Lung (tissue), 11 donors: ENCODE measurements at regions not wholly inside any gene's neighbourhood (a gene's known extent, or its start where the extent isn't known, plus 50 kb on each side); places are given as distances from the start of the nearest gene placed in this dataset.

Experiments
- ATAC-seq: fragments of 200-7000 bp; cut with Tn5 transposase; one replicate; pipeline ENCODE4 v1.9.1; 2020; ENCODE audit warnings: moderate number of reproducible peaks; ENCODE audit not compliant: insufficient read depth, low FRiP score
- DNase-seq, 3 donors: peaks; one replicate each; pipeline ENCODE4 v3.0.0-alpha.2; 2013 to 2017
- H3K27ac ChIP-seq, 2 donors: one replicate each; pipeline ENCODE4 v1.5.1; 2013; ENCODE audit warnings: mild to moderate bottlenecking in 2 of 2, moderate library complexity in 2 of 2, control low read depth in 1 of 2, inconsistent platforms in 1 of 2, low read depth in 1 of 2, low read length in 1 of 2
- H3K27me3 ChIP-seq, 3 donors: one replicate each; pipeline ENCODE4 v1.5.1; 2013; ENCODE audit warnings: low read length in 2 of 3; ENCODE audit not compliant: control insufficient read depth in 3 of 3, insufficient read depth in 3 of 3
- H3K36me3 ChIP-seq, 4 donors: one replicate each; pipeline ENCODE4 v1.5.1; 2013; ENCODE audit warnings: low read length in 4 of 4, mild to moderate bottlenecking in 1 of 4, moderate library complexity in 1 of 4; ENCODE audit not compliant: control insufficient read depth in 4 of 4, insufficient read depth in 4 of 4
- H3K4me1 ChIP-seq, 5 donors: one replicate each; pipeline ENCODE4 v1.5.1; 2013; ENCODE audit warnings: low read length in 5 of 5, mild to moderate bottlenecking in 2 of 5, moderate library complexity in 1 of 5; ENCODE audit not compliant: control insufficient read depth in 5 of 5, insufficient read depth in 5 of 5
- H3K4me3 ChIP-seq: one replicate; pipeline ENCODE4 v1.5.1; 2013; ENCODE audit warnings: mild to moderate bottlenecking, control low read depth, moderate library complexity
- H3K9ac ChIP-seq, 2 donors: one replicate each; pipeline ENCODE4 v1.5.1; 2013; ENCODE audit warnings: low read length in 2 of 2, control low read depth in 1 of 2; ENCODE audit not compliant: insufficient read depth in 1 of 2
- H3K9me3 ChIP-seq, 4 donors: one replicate each; pipeline ENCODE4 v1.5.1; 2013; ENCODE audit warnings: low read length in 3 of 4, mild to moderate bottlenecking in 1 of 4, moderate library complexity in 1 of 4; ENCODE audit not compliant: control insufficient read depth in 4 of 4, insufficient read depth in 3 of 4
- WGBS, 2 donors: extraction: QIAGEN DNeasy Blood & Tissue Kit; methylation state at CpG; one replicate each; pipeline ENCODE4 v1.1.7; 2013; 5-methylcytosine and 5-hydroxymethylcytosine counted together
- TF ChIP-seq, protein P1 (sequence below): IDR thresholded peaks from 2 replicates; pipeline ENCODE4 v1.5.1; 2012; ENCODE audit warnings: mild to moderate bottlenecking; ENCODE audit errors: control extremely low read depth, extremely low read depth
- donor health status: control.
- donor health status: control.
- donor health status: Bipolar disorder and iron deficiency.
- donor health status: healthy.
- donor health status: DM: yes; HTN: yes; CAD: no.

DNA sequence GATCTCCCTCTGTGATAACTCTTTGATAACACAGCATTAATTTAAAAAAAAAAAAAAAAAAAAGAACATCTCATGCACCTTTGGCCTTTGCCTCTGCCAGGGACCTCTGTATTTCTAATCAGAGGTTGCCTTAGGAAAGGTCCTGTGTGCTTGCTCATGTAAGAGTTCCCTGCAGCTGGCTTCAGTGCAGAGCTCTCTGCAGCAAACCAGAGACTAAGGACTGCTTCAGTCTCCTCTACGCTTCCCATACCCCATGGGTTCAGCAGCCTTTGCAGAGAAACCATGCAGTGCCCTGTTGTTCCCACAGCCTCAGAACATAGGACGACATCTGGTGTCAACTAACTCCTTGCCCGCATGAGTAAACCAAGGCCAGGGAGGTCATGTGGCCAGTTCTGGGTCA, 236.6 kb upstream of the KLHL29 start:
- Histone ChIP-seq H3K27me3 (peaks cover 0 to 2% (median 0%) of the 10 kb centered on the region in 3 donors), H3K9ac (no peak overlapping the region), H3K4me3 (no peak overlapping the region), H3K9me3 (no peaks in the 10 kb centered on the region), H3K27ac (no peak overlapping the region), H3K4me1 (peaks cover 0 to 6% (median 0%) of the 10 kb centered on the region in 5 donors), H3K36me3 (no peaks in the 10 kb centered on the region)
- WGBS, 2 donors, result 80 to 87% methylated on average over 3 of the region's 3 CpGs
- no peak for ATAC-seq
- TF ChIP-seq, protein P1, sequence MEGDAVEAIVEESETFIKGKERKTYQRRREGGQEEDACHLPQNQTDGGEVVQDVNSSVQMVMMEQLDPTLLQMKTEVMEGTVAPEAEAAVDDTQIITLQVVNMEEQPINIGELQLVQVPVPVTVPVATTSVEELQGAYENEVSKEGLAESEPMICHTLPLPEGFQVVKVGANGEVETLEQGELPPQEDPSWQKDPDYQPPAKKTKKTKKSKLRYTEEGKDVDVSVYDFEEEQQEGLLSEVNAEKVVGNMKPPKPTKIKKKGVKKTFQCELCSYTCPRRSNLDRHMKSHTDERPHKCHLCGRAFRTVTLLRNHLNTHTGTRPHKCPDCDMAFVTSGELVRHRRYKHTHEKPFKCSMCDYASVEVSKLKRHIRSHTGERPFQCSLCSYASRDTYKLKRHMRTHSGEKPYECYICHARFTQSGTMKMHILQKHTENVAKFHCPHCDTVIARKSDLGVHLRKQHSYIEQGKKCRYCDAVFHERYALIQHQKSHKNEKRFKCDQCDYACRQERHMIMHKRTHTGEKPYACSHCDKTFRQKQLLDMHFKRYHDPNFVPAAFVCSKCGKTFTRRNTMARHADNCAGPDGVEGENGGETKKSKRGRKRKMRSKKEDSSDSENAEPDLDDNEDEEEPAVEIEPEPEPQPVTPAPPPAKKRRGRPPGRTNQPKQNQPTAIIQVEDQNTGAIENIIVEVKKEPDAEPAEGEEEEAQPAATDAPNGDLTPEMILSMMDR, result no peak
- no peak for DNase-seq

DNA sequence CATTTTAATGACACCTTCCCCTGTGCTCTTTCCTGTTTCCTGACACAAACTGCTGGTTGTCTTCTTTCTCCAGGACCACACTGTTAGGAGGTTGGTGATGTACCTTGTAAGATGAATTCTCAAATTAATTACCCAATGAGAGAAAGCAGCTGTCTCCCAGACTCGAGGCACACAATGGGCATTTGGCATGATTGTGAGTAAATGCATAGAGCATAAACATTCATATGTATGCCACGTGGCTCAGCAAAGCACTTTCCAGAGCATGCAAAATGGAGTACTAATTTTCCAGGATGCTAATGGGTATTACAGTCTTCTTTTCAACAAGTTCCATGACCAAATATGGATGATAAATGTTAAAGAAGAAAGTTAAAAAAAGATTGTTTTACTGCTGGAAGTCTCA, 235.2 kb upstream of the KLHL29 start:
- WGBS, 2 donors, result 67 to 74% methylated on average over 2 of the region's 2 CpGs
- ATAC-seq (no peak), DNase-seq (no peak)
- Histone ChIP-seq H3K9me3 (no peaks in the 10 kb centered on the region), H3K27ac (no peak overlapping the region), H3K4me1 (no peaks in the 10 kb centered on the region), H3K27me3 (peaks cover 0 to 1% (median 0%) of the 10 kb centered on the region in 3 donors), H3K9ac (no peak overlapping the region), H3K4me3 (no peak overlapping the region), H3K36me3 (no peaks in the 10 kb centered on the region)
- TF ChIP-seq, protein P1, result no peak

DNA sequence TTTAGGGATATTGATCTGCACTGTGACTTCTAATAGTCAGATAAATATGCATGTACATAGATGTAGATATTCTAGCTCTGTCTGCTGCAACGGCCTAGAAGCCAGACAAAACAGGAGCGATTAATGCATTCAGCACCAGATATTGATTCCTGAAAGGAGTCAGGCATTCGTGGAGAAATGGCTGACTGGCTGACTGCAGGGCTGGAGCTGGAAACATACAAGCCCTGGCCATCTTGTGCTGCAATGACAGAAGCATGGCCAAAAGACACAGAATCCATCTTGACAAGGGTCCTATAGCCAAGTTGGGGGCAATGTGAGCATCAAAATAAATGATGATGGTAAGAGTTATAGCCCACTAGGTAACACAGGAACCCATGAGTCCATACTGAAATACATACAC, 231.5 kb upstream of the KLHL29 start:
- H3K4me3 ChIP-seq, result no peak overlapping the region
- TF ChIP-seq, protein P1, result no peak
- H3K36me3 ChIP-seq, result no peaks in the 10 kb centered on the region
- no peak overlapping the region for H3K9ac ChIP-seq
- no peaks in the 10 kb centered on the region for H3K9me3 ChIP-seq
- H3K4me1 ChIP-seq, result peaks cover 0 to 26% (median 0%) of the 10 kb centered on the region in 5 donors
- no peak for ATAC-seq
- no peak overlapping the region for H3K27ac ChIP-seq
- 85 to 87% methylated on average over 3 of the region's 3 CpGs for WGBS, 2 donors
- no peak for DNase-seq
- H3K27me3 ChIP-seq, result no peaks in the 10 kb centered on the region

DNA sequence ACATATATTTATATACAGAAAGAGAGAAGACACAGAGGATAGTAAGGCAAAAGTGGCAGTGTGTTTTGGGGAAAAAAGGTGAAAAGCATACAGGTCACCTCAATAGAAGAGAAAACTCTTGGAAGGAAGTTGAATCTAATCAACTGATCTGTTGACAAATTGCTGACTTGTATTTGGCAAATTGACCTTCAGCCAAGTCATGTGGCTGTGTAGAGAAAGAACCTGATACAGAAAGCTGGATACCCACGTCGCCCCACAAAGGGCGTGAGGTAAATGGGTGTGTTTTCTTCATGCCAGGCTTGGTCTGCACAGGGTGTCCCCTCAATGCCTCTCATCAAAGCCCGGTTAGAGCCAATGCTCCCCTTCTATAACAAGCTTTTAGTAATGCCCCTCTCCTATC, 230.0 kb upstream of the KLHL29 start:
- 86 to 95% methylated on average over 4 of the region's 4 CpGs for WGBS, 2 donors
- TF ChIP-seq, protein P1, result no peak
- Histone ChIP-seq H3K4me1 (peaks cover 0 to 41% (median 0%) of the 10 kb centered on the region in 5 donors), H3K9me3 (no peaks in the 10 kb centered on the region), H3K9ac (no peak overlapping the region), H3K4me3 (no peak overlapping the region), H3K27me3 (no peaks in the 10 kb centered on the region), H3K27ac (no peak overlapping the region), H3K36me3 (no peaks in the 10 kb centered on the region)
- ATAC-seq, result no peak
- DNase-seq, result no peak
